H9 (cell line): ENCODE measurements at regions not wholly inside any gene's neighbourhood (a gene's known extent, or its start where the extent isn't known, plus 50 kb on each side); places are given as distances from the start of the nearest gene placed in this dataset.

ENCODE experiments used
- DNase-seq: peaks from one replicate; pipeline ENCODE4 v3.0.0-alpha.2; 2017
- H2AFZ ChIP-seq: one replicate; pipeline ENCODE4 v1.6.1; 2013; ENCODE audit warnings: mild to moderate bottlenecking, low read length, control low read depth, moderate library complexity
- H2AK5ac ChIP-seq: 2 replicates; pipeline ENCODE4 v1.6.1; 2013; ENCODE audit warnings: low read length, control low read depth, mixed read lengths; ENCODE audit not compliant: insufficient read length
- H2BK120ac ChIP-seq: one replicate; pipeline ENCODE4 v1.6.1; 2013; ENCODE audit warnings: low read depth, mild to moderate bottlenecking, low read length, control low read depth, inconsistent platforms; ENCODE audit not compliant: poor library complexity, severe bottlenecking
- H2BK12ac ChIP-seq: 2 replicates; pipeline ENCODE4 v1.6.1; 2013; ENCODE audit warnings: low read length, control low read depth, mixed read lengths, low read depth; ENCODE audit not compliant: insufficient read length
- H2BK15ac ChIP-seq: 2 replicates; pipeline ENCODE4 v1.6.1; 2013; ENCODE audit warnings: low read depth, low read length, control low read depth
- H2BK20ac ChIP-seq: one replicate; pipeline ENCODE4 v1.6.1; 2013; ENCODE audit warnings: low read depth, mild to moderate bottlenecking, low read length, control low read depth, inconsistent platforms; ENCODE audit not compliant: poor library complexity, severe bottlenecking
- H2BK5ac ChIP-seq: 2 replicates; pipeline ENCODE4 v1.6.1; 2013; ENCODE audit warnings: low read length, control low read depth, mixed read lengths; ENCODE audit not compliant: insufficient read length
- H3K14ac ChIP-seq: 2 replicates; pipeline ENCODE4 v1.6.1; 2013; ENCODE audit warnings: low read length, control low read depth; ENCODE audit not compliant: insufficient read depth
- H3K18ac ChIP-seq: 2 replicates; pipeline ENCODE4 v1.6.1; 2013; ENCODE audit warnings: low read depth, mild to moderate bottlenecking, mixed read lengths, low read length, control low read depth; ENCODE audit not compliant: insufficient read length
- H3K23ac ChIP-seq: 2 replicates; pipeline ENCODE4 v1.6.1; 2013; ENCODE audit warnings: low read length, control low read depth, mixed read lengths, low read depth; ENCODE audit not compliant: insufficient read length
- H3K23me2 ChIP-seq: 2 replicates; pipeline ENCODE4 v1.6.1; 2013; ENCODE audit warnings: low read depth, mild to moderate bottlenecking, mixed read lengths, low read length, control low read depth; ENCODE audit not compliant: insufficient read length, poor library complexity, severe bottlenecking
- H3K27ac ChIP-seq: 2 replicates; pipeline ENCODE4 v1.5.1; 2013; ENCODE audit warnings: low read length, control low read depth, mixed read lengths, low read depth; ENCODE audit not compliant: insufficient read length
- H3K27me3 ChIP-seq: 2 replicates; pipeline ENCODE4 v1.6.1; 2013; ENCODE audit warnings: low read length, control low read depth, inconsistent platforms; ENCODE audit not compliant: insufficient read depth
- H3K4ac ChIP-seq: 2 replicates; pipeline ENCODE4 v1.6.1; 2013; ENCODE audit warnings: low read depth, mild to moderate bottlenecking, control low read depth, inconsistent platforms, low read length, moderate library complexity
- H3K4me1 ChIP-seq: 2 replicates; pipeline ENCODE4 v1.6.1; 2013; ENCODE audit warnings: low read length, control low read depth, inconsistent platforms; ENCODE audit not compliant: insufficient read depth
- H3K4me2 ChIP-seq: 2 replicates; pipeline ENCODE4 v1.6.1; 2013; ENCODE audit warnings: low read length, control low read depth, mixed read lengths; ENCODE audit not compliant: insufficient read length, insufficient read depth
- H3K56ac ChIP-seq: 2 replicates; pipeline ENCODE4 v1.6.1; 2013; ENCODE audit warnings: low read depth, mild to moderate bottlenecking, mixed read lengths, low read length, control low read depth; ENCODE audit not compliant: insufficient read length
- H3K79me1 ChIP-seq: 2 replicates; pipeline ENCODE4 v1.6.1; 2013; ENCODE audit warnings: low read depth, mild to moderate bottlenecking, moderate library complexity, low read length, control low read depth, inconsistent platforms; ENCODE audit not compliant: insufficient read depth, poor library complexity, severe bottlenecking
- H3K79me2 ChIP-seq: 2 replicates; pipeline ENCODE4 v1.6.1; 2013; ENCODE audit warnings: low read length, control low read depth, inconsistent platforms; ENCODE audit not compliant: insufficient read depth
- H3K9ac ChIP-seq: 2 replicates; pipeline ENCODE4 v1.6.1; 2013; ENCODE audit warnings: low read length, control low read depth, mixed read lengths; ENCODE audit not compliant: insufficient read length; ENCODE audit errors: extremely low read depth
- H3K9me3 ChIP-seq: one replicate; pipeline ENCODE4 v1.6.1; 2013; ENCODE audit warnings: low read depth, low read length, inconsistent platforms; ENCODE audit not compliant: control insufficient read depth
- H3T11ph ChIP-seq: one replicate; pipeline ENCODE4 v1.6.1; 2013; ENCODE audit warnings: mild to moderate bottlenecking, low read length, control low read depth, inconsistent platforms
- H4K20me1 ChIP-seq: one replicate; pipeline ENCODE4 v1.6.1; 2013; ENCODE audit not compliant: control insufficient read depth, insufficient read length, insufficient read depth
- H4K5ac ChIP-seq: 2 replicates; pipeline ENCODE4 v1.6.1; 2013; ENCODE audit warnings: low read depth, mild to moderate bottlenecking, mixed read lengths, low read length, control low read depth; ENCODE audit not compliant: insufficient read length
- H4K8ac ChIP-seq: replicated peaks from 2 replicates; pipeline ENCODE4 v1.6.1; 2013; ENCODE audit warnings: low read length, control low read depth, mixed read lengths, low read depth; ENCODE audit not compliant: insufficient read length
- H4K91ac ChIP-seq: 2 replicates; pipeline ENCODE4 v1.6.1; 2013; ENCODE audit warnings: low read depth, mild to moderate bottlenecking, moderate library complexity, mixed read lengths, low read length, control low read depth; ENCODE audit not compliant: insufficient read length
- H3K27ac Mint-ChIP-seq, 3 experiments: 2 replicates in 2 of 3; 3 replicates in 1 of 3; pipeline ENCODE4 v1.8.0; 2020 to 2021; ENCODE audit warnings: mixed read lengths in 3 of 3, mild to moderate bottlenecking in 1 of 3, moderate library complexity in 1 of 3
- H3K27me3 Mint-ChIP-seq: 2 replicates; pipeline ENCODE4 v1.8.0; 2021; ENCODE audit warnings: low read depth, mild to moderate bottlenecking, moderate library complexity, mixed read lengths
- H3K36me3 Mint-ChIP-seq, 3 experiments: 2 replicates in 2 of 3; 3 replicates in 1 of 3; pipeline ENCODE4 v1.8.0; 2020 to 2021; ENCODE audit warnings: low read depth in 3 of 3, mixed read lengths in 3 of 3; ENCODE audit not compliant: insufficient read depth in 1 of 3
- H3K4me1 Mint-ChIP-seq, 2 experiments: 2 replicates each; pipeline ENCODE4 v1.8.0; 2020; ENCODE audit warnings: mixed read lengths in 2 of 2
- H3K4me3 Mint-ChIP-seq, 2 experiments: 2 replicates in 1 of 2; 3 replicates in 1 of 2; pipeline ENCODE4 v1.8.0; 2020 to 2021; ENCODE audit warnings: mild to moderate bottlenecking in 2 of 2, mixed read lengths in 2 of 2, moderate library complexity in 1 of 2
- H3K9me3 Mint-ChIP-seq, 2 experiments: 2 replicates in 1 of 2; 3 replicates in 1 of 2; pipeline ENCODE4 v1.8.0; 2020; ENCODE audit warnings: mild to moderate bottlenecking in 2 of 2, mixed read lengths in 2 of 2, moderate library complexity in 1 of 2
- CTCF ChIP-seq: fragments of 200-600 bp; sonication (generic); conservative IDR thresholded peaks from 3 replicates; pipeline ENCODE4 v1.8.0; 2021; ENCODE audit warnings: antibody characterized with exemption, mild to moderate bottlenecking
- WGBS: extraction: QIAGEN DNeasy Blood & Tissue Kit; methylation state at CpG from one replicate; pipeline ENCODE4 v1.1.7; 2013; ENCODE audit warnings: missing lambda C conversion rate, low lambda C conversion rate, mixed read lengths; ENCODE audit not compliant: insufficient read length; ENCODE audit errors: extremely low coverage; 5-methylcytosine and 5-hydroxymethylcytosine counted together

GRCh38 chr4:124883632-124884031 lies 171.1 kb upstream of the ANKRD50 start:
- no peaks in the 10 kb centered on the region for H4K20me1 ChIP-seq
- no peak overlapping the region for H2BK120ac ChIP-seq
- no peak overlapping the region for H3K4me2 ChIP-seq
- no peak overlapping the region for H2BK12ac ChIP-seq
- no peak overlapping the region for H3K4me3 Mint-ChIP-seq
- H4K91ac ChIP-seq, result no peak overlapping the region
- H2BK5ac ChIP-seq, result no peak overlapping the region
- H3K4me1 ChIP-seq, result no peaks in the 10 kb centered on the region
- H4K8ac ChIP-seq, result no peak overlapping the region
- no peak overlapping the region for H3K18ac ChIP-seq
- WGBS, result no CpG with 5 or more reads among the region's 4 CpGs
- peaks cover 18% of the 10 kb centered on the region in 2 experiments for H3K4me1 Mint-ChIP-seq
- no peak overlapping the region for H4K5ac ChIP-seq
- no peak overlapping the region for H3T11ph ChIP-seq
- no peaks in the 10 kb centered on the region for H3K79me1 ChIP-seq
- H3K36me3 Mint-ChIP-seq, result peaks cover 0 to 1% (median 0%) of the 10 kb centered on the region in 3 experiments; a peak in 2 of 7 replicates
- H3K9ac ChIP-seq, result no peak overlapping the region
- H3K9me3 Mint-ChIP-seq, result no peaks in the 10 kb centered on the region
- DNase-seq, result no peak
- no peaks in the 10 kb centered on the region for H3K27me3 Mint-ChIP-seq
- H3K56ac ChIP-seq, result no peak overlapping the region
- no peak overlapping the region for H2AK5ac ChIP-seq
- no peak overlapping the region for H2BK15ac ChIP-seq
- H3K27me3 ChIP-seq, result no peaks in the 10 kb centered on the region
- no peak overlapping the region for H2BK20ac ChIP-seq
- H3K79me2 ChIP-seq, result no peaks in the 10 kb centered on the region
- no peak overlapping the region for H3K27ac Mint-ChIP-seq
- no peaks in the 10 kb centered on the region for H3K9me3 ChIP-seq
- no peaks in the 10 kb centered on the region for H3K23me2 ChIP-seq
- H3K4ac ChIP-seq, result no peak overlapping the region
- TF ChIP-seq CTCF, result no peak
- no peak overlapping the region for H2AFZ ChIP-seq
- H3K23ac ChIP-seq, result no peak overlapping the region
- H3K27ac ChIP-seq, result no peak overlapping the region
- no peak overlapping the region for H3K14ac ChIP-seq
